Testis (tissue), 2 donors: ENCODE measurements at regions not wholly inside any gene's neighbourhood (a gene's known extent, or its start where the extent isn't known, plus 50 kb on each side); places are given as distances from the start of the nearest gene placed in this dataset.

Experiments
- DNase-seq: peaks from one replicate; pipeline ENCODE4 v3.0.0-alpha.2; 2019
- H3K27ac ChIP-seq, 2 donors: fragments of 200-600 bp; sonication (generic); one replicate each; pipeline ENCODE4 v1.5.1; 2019
- H3K27me3 ChIP-seq: fragments of 200-600 bp; sonication (generic); one replicate; pipeline ENCODE4 v1.5.1; 2019
- H3K36me3 ChIP-seq: fragments of 200-600 bp; sonication (generic); one replicate; pipeline ENCODE4 v1.5.1; 2017; ENCODE audit warnings: low read depth; ENCODE audit errors: missing control alignments
- H3K4me1 ChIP-seq: fragments of 200-600 bp; sonication (generic); one replicate; pipeline ENCODE4 v1.5.1; 2019
- H3K4me3 ChIP-seq, 2 donors: fragments of 200-600 bp; sonication (generic); one replicate each; pipeline ENCODE4 v1.5.1; 2017 to 2019
- H3K9me3 ChIP-seq: fragments of 200-600 bp; sonication (generic); one replicate; pipeline ENCODE4 v1.5.1; 2017
- CTCF ChIP-seq, 3 experiments: fragments of 450-650 bp in 2 of 3; fragments of 200-600 bp in 1 of 3; sonication (generic) in 1 of 3; IDR thresholded peaks; one replicate each; pipeline ENCODE4 v1.5.1; 2016 to 2019; ENCODE audit warnings: antibody characterized with exemption in 3 of 3, mild to moderate bottlenecking in 2 of 3, moderate library complexity in 1 of 3
- POLR2A ChIP-seq: fragments of 450-650 bp; IDR thresholded peaks from one replicate; pipeline ENCODE4 v1.6.1; 2017; ENCODE audit warnings: antibody characterized with exemption, mild to moderate bottlenecking, moderate library complexity
- WGBS, 2 donors: methylation state at CpG; one replicate each; pipeline ENCODE4 v1.1.5; 2018; 5-methylcytosine and 5-hydroxymethylcytosine counted together
- intact Hi-C: fragments of 100-400 bp; cut with DNase I; formaldehyde crosslinking; loops from one replicate; pipeline ENCODE4 v1.15.1; 2023; ENCODE audit warnings: low total_unique reads

GRCh38 chr20:40268321-40269075 lies 420.5 kb downstream of the MAFB start:
- WGBS, 2 donors = 76 to 90% methylated on average over 3 of the region's 3 CpGs
- TF ChIP-seq POLR2A (no peak), CTCF (IDR thresholded peaks at IDR 0.05) (no peak)
- Histone ChIP-seq H3K27me3 (no peaks in the 10 kb centered on the region), H3K36me3 (no peaks in the 10 kb centered on the region), H3K27ac (no peak overlapping the region), H3K4me1 (no peaks in the 10 kb centered on the region), H3K4me3 (no peak overlapping the region), H3K9me3 (no peaks in the 10 kb centered on the region)
- intact Hi-C loops = no loop called here
- DNase-seq = no peak

- Histone ChIP-seq H3K27me3 (no peaks in the 10 kb centered on the region), H3K9me3 (no peaks in the 10 kb centered on the region), H3K4me3 (no peak overlapping the region), H3K36me3 (no peaks in the 10 kb centered on the region), H3K27ac (no peak overlapping the region), H3K4me1 (no peaks in the 10 kb centered on the region)
- intact Hi-C loops = no loop called here
- DNase-seq = no peak
- TF ChIP-seq CTCF (IDR thresholded peaks at IDR 0.05) (peak in 1 of 3 experiments; percentile 14), POLR2A (no peak)
- WGBS, 2 donors = 79 to 85% methylated on average over 6 of the region's 6 CpGs
These were observed 423.1 kb downstream of the MAFB start for GRCh38 chr20:40265825-40266533.

GRCh38 chr20:40262219-40262618 lies 426.8 kb downstream of the MAFB start:
- no peaks in the 10 kb centered on the region for H3K27me3 ChIP-seq
- TF ChIP-seq CTCF (IDR thresholded peaks at IDR 0.05) = no peak
- no peak for TF ChIP-seq POLR2A
- no peaks in the 10 kb centered on the region for H3K36me3 ChIP-seq
- intact Hi-C loops = no loop called here
- 68 to 72% methylated on average over 2 of the region's 2 CpGs for WGBS, 2 donors
- DNase-seq = no peak
- no peak overlapping the region for H3K27ac ChIP-seq
- H3K4me1 ChIP-seq = no peaks in the 10 kb centered on the region
- no peaks in the 10 kb centered on the region for H3K9me3 ChIP-seq
- H3K4me3 ChIP-seq = no peak overlapping the region

- no peaks in the 10 kb centered on the region for H3K9me3 ChIP-seq
- TF ChIP-seq POLR2A (no peak), CTCF (IDR thresholded peaks at IDR 0.05) (no peak)
- 70 to 83% methylated on average over 4 of the region's 4 CpGs for WGBS, 2 donors
- no peak overlapping the region for H3K4me3 ChIP-seq
- H3K27ac ChIP-seq = no peak overlapping the region
- no peaks in the 10 kb centered on the region for H3K36me3 ChIP-seq
- no peaks in the 10 kb centered on the region for H3K4me1 ChIP-seq
- DNase-seq = no peak
- H3K27me3 ChIP-seq = no peaks in the 10 kb centered on the region
- intact Hi-C loops = loop anchor here (10.0 kb wide), 1 partner anchor 56 kb away; no protein-coding TSS in a partner anchor
These were observed 430.1 kb downstream of the MAFB start for GRCh38 chr20:40258931-40259330.
